GM21723 (cell line): ENCODE measurements at regions not wholly inside any gene's neighbourhood (a gene's known extent, or its start where the extent isn't known, plus 50 kb on each side); places are given as distances from the start of the nearest gene placed in this dataset.

Experiments
- ATAC-seq: cut with Tn5 transposase; IDR thresholded peaks from one replicate; pipeline ENCODE4 v1.9.1; 2021; ENCODE audit warnings: mild to moderate bottlenecking, moderate library complexity; ENCODE audit not compliant: unreplicated experiment

GRCh38 chr4:20302336-20302735 is 50.6 kb downstream of the SLIT2 start:
- no peak for ATAC-seq

- ATAC-seq = no peak
Observed at GRCh38 chr4:20305976-20306375, 54.3 kb downstream of the SLIT2 start.

- no peak for ATAC-seq
Observed at GRCh38 chr4:20311856-20312255, 60.2 kb downstream of the SLIT2 start.

GRCh38 chr4:20313237-20314030 is 61.7 kb downstream of the SLIT2 start:
- ATAC-seq = peak; percentile 84

- ATAC-seq = no peak
Observed at GRCh38 chr4:20317424-20317985, 65.8 kb downstream of the SLIT2 start.

- no peak for ATAC-seq
Observed at GRCh38 chr4:20318001-20318908, 66.5 kb downstream of the SLIT2 start.

- no peak for ATAC-seq
Observed at GRCh38 chr4:20318909-20319277, 67.2 kb downstream of the SLIT2 start.

GRCh38 chr4:20319825-20320612 is 68.3 kb downstream of the SLIT2 start:
- ATAC-seq = no peak

GRCh38 chr4:20323991-20324390 is 72.3 kb downstream of the SLIT2 start:
- ATAC-seq = no peak

- no peak for ATAC-seq
Observed at GRCh38 chr4:20326460-20326859, 74.8 kb downstream of the SLIT2 start.

- no peak for ATAC-seq
Observed at GRCh38 chr4:20326977-20327376, 75.3 kb downstream of the SLIT2 start.

- no peak for ATAC-seq
Observed at GRCh38 chr4:20327808-20328207, 76.1 kb downstream of the SLIT2 start.

GRCh38 chr4:20331642-20332041 is 79.9 kb downstream of the SLIT2 start:
- no peak for ATAC-seq

GRCh38 chr4:20333141-20333715 is 81.5 kb downstream of the SLIT2 start:
- no peak for ATAC-seq

GRCh38 chr4:20337261-20337664 is 85.6 kb downstream of the SLIT2 start:
- ATAC-seq = no peak

- ATAC-seq = no peak
Observed at GRCh38 chr4:20338841-20339240, 87.1 kb downstream of the SLIT2 start.

- no peak for ATAC-seq
Observed at GRCh38 chr4:20341134-20341738, 89.5 kb downstream of the SLIT2 start.

GRCh38 chr4:20347531-20347930 is 95.8 kb downstream of the SLIT2 start:
- no peak for ATAC-seq

GRCh38 chr4:20348411-20348810 is 96.7 kb downstream of the SLIT2 start:
- no peak for ATAC-seq
